ENCODE measurements at regions not wholly inside any gene's neighbourhood (a gene's known extent, or its start where the extent isn't known, plus 50 kb on each side); places are given as distances from the start of the nearest gene placed in this dataset.
A peak's percentile ranks its signal among the peaks of the same experiment; 100 is the strongest.
"Not testable (repeated sequence)": the region's sequence is repeated elsewhere in the genome, so short reads cannot be mapped to it uniquely, and the experiment has no call there.

GRCh38 chr17:30712859-30713258 is 111.6 kb downstream of the CRLF3 start:
- CTCF ChIA-PET, result not testable (repeated sequence)

DNA sequence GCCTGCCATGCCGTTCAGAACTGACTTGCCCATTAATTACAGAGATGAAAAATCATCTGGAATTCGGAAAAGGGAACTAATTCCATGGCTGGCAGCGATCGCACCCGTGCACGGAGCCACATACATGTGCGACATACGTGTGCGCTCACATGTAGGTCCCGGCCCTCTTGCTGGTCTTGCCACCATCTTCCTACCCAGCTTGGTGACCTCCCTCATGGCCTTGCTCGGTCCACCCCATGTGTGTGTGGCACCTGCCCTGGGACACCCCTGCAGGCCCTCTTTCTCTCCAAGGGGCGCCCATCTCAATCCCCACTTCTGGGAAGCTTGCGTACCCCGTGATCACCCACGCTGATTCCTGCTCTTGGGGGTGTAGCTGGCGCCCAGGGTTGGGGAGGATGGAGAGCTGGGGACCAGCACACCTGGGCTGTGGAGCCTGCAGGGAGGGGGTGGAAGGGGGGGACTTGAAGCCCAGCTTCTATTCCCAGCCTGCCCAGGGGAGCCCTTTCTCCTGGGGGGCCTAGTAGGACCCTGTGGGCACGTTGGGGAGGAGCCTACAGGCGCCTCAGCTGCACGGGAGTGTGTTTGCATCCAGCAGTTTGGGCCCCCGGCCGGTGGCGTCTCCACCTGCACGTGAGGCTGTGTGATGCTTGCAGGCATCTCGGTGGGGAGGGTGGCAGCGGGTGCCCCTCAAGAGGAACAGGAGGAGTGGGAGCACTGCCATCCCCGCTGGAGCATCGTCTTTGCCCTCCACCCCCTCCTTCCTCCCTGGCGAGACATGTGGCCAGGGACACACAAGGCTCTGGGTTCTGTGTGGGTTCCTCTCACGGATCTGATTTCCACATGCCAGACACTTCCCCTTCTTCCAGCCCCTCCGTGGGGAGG is 112.6 kb downstream of the CRLF3 start:
- peak in 2 of 3 donors; percentile 41 to 44 for DNase-seq
- 64% methylated on average over 14 of the region's 30 CpGs for WGBS (ENCODE audit: insufficient coverage)
- H3K27me3 ChIP-seq (replicated peaks in 2 of 5; ENCODE audit: control insufficient read depth in 4 of 5, insufficient read depth in 5 of 5, low read length in 4 of 5); POLR2A ChIA-PET; H3K9me3 ChIP-seq (ENCODE audit: control extremely low read depth in 1 of 5, control insufficient read depth in 4 of 5, insufficient read depth in 2 of 5, low read depth in 1 of 5, low read length in 4 of 5); H3K36me3 ChIP-seq (ENCODE audit: control insufficient read depth in 4 of 4, insufficient read depth in 4 of 4, low read length in 3 of 4); H3K27ac ChIP-seq (ENCODE audit: insufficient read depth in 1 of 2, low read depth in 1 of 2, low read length in 2 of 2, poor library complexity in 1 of 2, severe bottlenecking in 2 of 2); CTCF ChIA-PET: not testable (repeated sequence)
- Histone ChIP-seq H3K4me1 (ENCODE audit: control extremely low read depth in 1 of 4, control insufficient read depth in 4 of 4, insufficient read depth in 4 of 4, low read length in 3 of 4) (peaks cover 0 to 36% (median 30%) of the 10 kb centered on the region in 4 experiments), H3K4me3 (ENCODE audit: control insufficient read depth in 1 of 7, extremely low read depth in 1 of 7, insufficient read depth in 4 of 7, low read depth in 2 of 7, low read length in 6 of 7) (peak overlapping the region in 3 of 7 experiments; percentile 0 to 77 (median 42))

More at GRCh38 chr17:30712859-30713258, 111.6 kb downstream of the CRLF3 start:
- H3K27me3 ChIP-seq (replicated peaks in 2 of 5; ENCODE audit: control insufficient read depth in 4 of 5, insufficient read depth in 5 of 5, low read length in 4 of 5); H3K27ac ChIP-seq (ENCODE audit: insufficient read depth in 1 of 2, low read depth in 1 of 2, low read length in 2 of 2, poor library complexity in 1 of 2, severe bottlenecking in 2 of 2); H3K4me3 ChIP-seq (ENCODE audit: control insufficient read depth in 1 of 7, extremely low read depth in 1 of 7, insufficient read depth in 4 of 7, low read depth in 2 of 7, low read length in 6 of 7); H3K9me3 ChIP-seq (ENCODE audit: control extremely low read depth in 1 of 5, control insufficient read depth in 4 of 5, insufficient read depth in 2 of 5, low read depth in 1 of 5, low read length in 4 of 5); H3K36me3 ChIP-seq (ENCODE audit: control insufficient read depth in 4 of 4, insufficient read depth in 4 of 4, low read length in 3 of 4); DNase-seq; POLR2A ChIA-PET: not testable (repeated sequence)
- WGBS (ENCODE audit: insufficient coverage), result 100% methylated on average over 1 of the region's 3 CpGs
- peaks cover 0 to 33% (median 21%) of the 10 kb centered on the region in 4 experiments for H3K4me1 ChIP-seq (ENCODE audit: control extremely low read depth in 1 of 4, control insufficient read depth in 4 of 4, insufficient read depth in 4 of 4, low read length in 3 of 4)

DNA sequence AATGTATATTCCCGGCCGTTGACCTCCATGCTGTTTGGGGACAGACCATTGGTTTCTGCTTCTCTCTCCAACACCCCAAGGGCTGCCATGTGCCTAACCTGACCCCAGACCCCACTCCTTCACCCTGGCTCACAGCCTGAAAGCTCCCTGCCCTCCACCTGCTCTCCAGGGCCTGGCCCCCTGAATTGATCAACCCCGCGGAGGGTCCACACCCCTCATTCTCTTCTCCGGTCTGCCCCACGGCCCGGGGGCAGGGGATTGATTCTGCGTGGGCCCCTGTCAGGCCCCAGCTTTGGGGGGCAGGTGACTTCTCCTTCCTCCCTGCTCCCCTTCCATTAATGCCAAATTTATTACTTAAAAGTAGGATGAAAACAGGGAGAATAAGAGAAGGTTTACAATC is 113.3 kb downstream of the CRLF3 start:
- POLR2A ChIA-PET, result not testable (repeated sequence)
- peak overlapping the region in 3 of 7 experiments; percentile 69 to 91 (median 77) for H3K4me3 ChIP-seq (ENCODE audit: control insufficient read depth in 1 of 7, extremely low read depth in 1 of 7, insufficient read depth in 4 of 7, low read depth in 2 of 7, low read length in 6 of 7)
- 94% methylated on average over 5 of the region's 8 CpGs for WGBS (ENCODE audit: insufficient coverage)

GRCh38 chr17:30710276-30711088 is 114.0 kb downstream of the CRLF3 start:
- DNase-seq; POLR2A ChIA-PET; H3K36me3 ChIP-seq (ENCODE audit: control insufficient read depth in 4 of 4, insufficient read depth in 4 of 4, low read length in 3 of 4): not testable (repeated sequence)

More for the DNA sequence above, 113.3 kb downstream of the CRLF3 start:
- H3K9me3 ChIP-seq (ENCODE audit: control extremely low read depth in 1 of 5, control insufficient read depth in 4 of 5, insufficient read depth in 2 of 5, low read depth in 1 of 5, low read length in 4 of 5); H3K36me3 ChIP-seq (ENCODE audit: control insufficient read depth in 4 of 4, insufficient read depth in 4 of 4, low read length in 3 of 4); CTCF ChIA-PET; DNase-seq; H3K27ac ChIP-seq (ENCODE audit: insufficient read depth in 1 of 2, low read depth in 1 of 2, low read length in 2 of 2, poor library complexity in 1 of 2, severe bottlenecking in 2 of 2); H3K27me3 ChIP-seq (replicated peaks in 2 of 5; ENCODE audit: control insufficient read depth in 4 of 5, insufficient read depth in 5 of 5, low read length in 4 of 5): not testable (repeated sequence)
- H3K4me1 ChIP-seq (ENCODE audit: control extremely low read depth in 1 of 4, control insufficient read depth in 4 of 4, insufficient read depth in 4 of 4, low read length in 3 of 4), result peaks cover 0 to 40% (median 32%) of the 10 kb centered on the region in 4 experiments

DNA sequence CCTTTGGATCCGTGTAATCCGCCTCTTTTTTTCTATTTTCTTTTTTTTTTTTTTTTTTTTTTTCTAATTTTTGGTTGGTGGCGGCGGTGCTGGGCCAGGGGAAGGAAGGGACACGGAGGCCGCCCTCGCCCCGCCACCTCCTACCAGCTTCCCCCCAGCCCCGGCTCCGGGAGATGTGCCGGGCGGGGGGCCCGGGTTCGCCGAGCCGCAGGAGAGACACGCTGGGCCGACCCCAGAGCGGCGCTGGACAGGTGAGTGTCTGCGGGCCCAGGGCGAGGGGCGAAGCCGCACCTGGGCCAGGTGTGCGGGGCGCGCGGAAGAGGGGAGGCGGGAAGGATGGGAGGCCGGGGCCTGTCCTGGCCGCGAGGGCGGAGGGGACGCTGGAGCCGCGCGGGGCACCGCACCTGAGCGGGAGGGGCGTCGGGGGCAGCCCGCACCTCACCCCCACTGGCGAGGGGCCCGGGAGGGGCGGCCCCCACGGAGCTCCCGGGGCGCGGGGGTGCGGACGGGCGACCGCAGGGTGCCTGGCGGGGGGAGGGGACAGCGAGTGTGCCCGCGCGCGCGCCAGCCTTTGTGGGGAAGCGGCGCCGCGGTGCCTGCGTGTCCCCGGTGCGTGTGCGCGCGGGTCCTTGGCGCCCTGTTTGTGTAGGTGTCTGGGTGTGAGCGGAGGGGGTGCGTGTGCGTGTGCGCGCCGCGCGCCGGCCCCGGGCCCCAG is 114.8 kb downstream of the CRLF3 start:
- 0% methylated on average over 11 of the region's 81 CpGs for WGBS (ENCODE audit: insufficient coverage)
- H3K36me3 ChIP-seq (ENCODE audit: control insufficient read depth in 4 of 4, insufficient read depth in 4 of 4, low read length in 3 of 4); POLR2A ChIA-PET; H3K27me3 ChIP-seq (replicated peaks in 2 of 5; ENCODE audit: control insufficient read depth in 4 of 5, insufficient read depth in 5 of 5, low read length in 4 of 5); H3K9me3 ChIP-seq (ENCODE audit: control extremely low read depth in 1 of 5, control insufficient read depth in 4 of 5, insufficient read depth in 2 of 5, low read depth in 1 of 5, low read length in 4 of 5): not testable (repeated sequence)
- peak overlapping the region in 1 of 2 experiments; percentile 43 for H3K27ac ChIP-seq (ENCODE audit: insufficient read depth in 1 of 2, low read depth in 1 of 2, low read length in 2 of 2, poor library complexity in 1 of 2, severe bottlenecking in 2 of 2)
- DNase-seq, result peak; percentile 24 to 66 (median 48)
- H3K4me3 ChIP-seq (ENCODE audit: control insufficient read depth in 1 of 7, extremely low read depth in 1 of 7, insufficient read depth in 4 of 7, low read depth in 2 of 7, low read length in 6 of 7), result peak overlapping the region; percentile 59 to 91 (median 69)
- CTCF ChIA-PET, result interaction anchor here (1.4 kb wide), 1 partner anchor 32 kb away, joined by 4 read pairs; no protein-coding TSS in a partner anchor
- H3K4me1 ChIP-seq (ENCODE audit: control extremely low read depth in 1 of 4, control insufficient read depth in 4 of 4, insufficient read depth in 4 of 4, low read length in 3 of 4), result peaks cover 0 to 46% (median 41%) of the 10 kb centered on the region in 4 experiments

More at GRCh38 chr17:30710276-30711088, 114.0 kb downstream of the CRLF3 start:
- Histone ChIP-seq H3K4me1 (ENCODE audit: control extremely low read depth in 1 of 4, control insufficient read depth in 4 of 4, insufficient read depth in 4 of 4, low read length in 3 of 4) (peaks cover 0 to 45% (median 38%) of the 10 kb centered on the region in 4 experiments), H3K4me3 (ENCODE audit: control insufficient read depth in 1 of 7, extremely low read depth in 1 of 7, insufficient read depth in 4 of 7, low read depth in 2 of 7, low read length in 6 of 7) (peak overlapping the region; percentile 59 to 91 (median 69)), H3K27ac (ENCODE audit: insufficient read depth in 1 of 2, low read depth in 1 of 2, low read length in 2 of 2, poor library complexity in 1 of 2, severe bottlenecking in 2 of 2) (peak overlapping the region in 1 of 2 experiments; percentile 43)
- CTCF ChIA-PET; H3K9me3 ChIP-seq (ENCODE audit: control extremely low read depth in 1 of 5, control insufficient read depth in 4 of 5, insufficient read depth in 2 of 5, low read depth in 1 of 5, low read length in 4 of 5); H3K27me3 ChIP-seq (replicated peaks in 2 of 5; ENCODE audit: control insufficient read depth in 4 of 5, insufficient read depth in 5 of 5, low read length in 4 of 5): not testable (repeated sequence)
- 9% methylated on average over 10 of the region's 31 CpGs for WGBS (ENCODE audit: insufficient coverage)

DNA sequence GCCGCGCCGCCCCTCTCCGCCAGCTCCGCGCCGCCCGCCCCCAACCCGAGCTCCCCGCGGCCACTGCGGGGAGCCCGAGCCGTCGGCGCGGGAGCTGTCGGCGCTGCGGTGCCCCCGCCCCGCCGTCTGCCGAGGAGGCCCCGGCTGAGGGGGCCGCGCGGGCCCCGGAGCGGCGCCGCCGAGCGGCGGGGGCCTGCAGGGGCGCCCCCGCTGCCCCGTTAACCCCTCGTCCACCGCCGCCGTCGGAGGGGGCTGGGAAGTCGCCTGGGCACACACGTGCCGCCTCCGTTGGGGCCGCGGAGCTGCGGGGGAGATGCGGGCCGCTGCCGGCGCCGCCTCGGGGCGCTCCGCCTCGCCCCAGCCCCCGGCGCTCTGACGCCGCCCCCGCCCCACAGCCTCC is 115.4 kb downstream of the CRLF3 start:
- POLR2A ChIA-PET; H3K9me3 ChIP-seq (ENCODE audit: control extremely low read depth in 1 of 5, control insufficient read depth in 4 of 5, insufficient read depth in 2 of 5, low read depth in 1 of 5, low read length in 4 of 5); H3K27me3 ChIP-seq (replicated peaks in 2 of 5; ENCODE audit: control insufficient read depth in 4 of 5, insufficient read depth in 5 of 5, low read length in 4 of 5); H3K36me3 ChIP-seq (ENCODE audit: control insufficient read depth in 4 of 4, insufficient read depth in 4 of 4, low read length in 3 of 4): not testable (repeated sequence)
- H3K27ac ChIP-seq (ENCODE audit: insufficient read depth in 1 of 2, low read depth in 1 of 2, low read length in 2 of 2, poor library complexity in 1 of 2, severe bottlenecking in 2 of 2), result peak overlapping the region in 1 of 2 experiments; percentile 83
- CTCF ChIA-PET, result interaction anchor here (1.4 kb wide), 1 partner anchor 32 kb away, joined by 4 read pairs; no protein-coding TSS in a partner anchor
- WGBS (ENCODE audit: insufficient coverage), result under 1% methylated on average over 42 of the region's 64 CpGs
- H3K4me3 ChIP-seq (ENCODE audit: control insufficient read depth in 1 of 7, extremely low read depth in 1 of 7, insufficient read depth in 4 of 7, low read depth in 2 of 7, low read length in 6 of 7), result peak overlapping the region; percentile 59 to 91 (median 77)
- peaks cover 0 to 46% (median 41%) of the 10 kb centered on the region in 4 experiments for H3K4me1 ChIP-seq (ENCODE audit: control extremely low read depth in 1 of 4, control insufficient read depth in 4 of 4, insufficient read depth in 4 of 4, low read length in 3 of 4)
- DNase-seq, result peak; percentile 33 to 75 (median 64)
